DOHH2 (cell line): ENCODE measurements at regions not wholly inside any gene's neighbourhood (a gene's known extent, or its start where the extent isn't known, plus 50 kb on each side); places are given as distances from the start of the nearest gene placed in this dataset.

Source experiments
- EZH2phosphoT487 ChIP-seq: fragments of 200-600 bp; sonication (generic); IDR thresholded peaks from 2 replicates; pipeline ENCODE4 v1.6.1; 2017; ENCODE audit warnings: borderline replicate concordance, mild to moderate bottlenecking, antibody characterized with exemption, low read length, moderate library complexity, mixed read lengths
- TF ChIP-seq, protein P1 (sequence below): fragments of 200-600 bp; sonication (generic); IDR thresholded peaks from one replicate; pipeline ENCODE4 v1.5.1; 2014; ENCODE audit warnings: antibody characterized with exemption, mild to moderate bottlenecking, low read depth, low read length; ENCODE audit not compliant: poor library complexity, severe bottlenecking

DNA sequence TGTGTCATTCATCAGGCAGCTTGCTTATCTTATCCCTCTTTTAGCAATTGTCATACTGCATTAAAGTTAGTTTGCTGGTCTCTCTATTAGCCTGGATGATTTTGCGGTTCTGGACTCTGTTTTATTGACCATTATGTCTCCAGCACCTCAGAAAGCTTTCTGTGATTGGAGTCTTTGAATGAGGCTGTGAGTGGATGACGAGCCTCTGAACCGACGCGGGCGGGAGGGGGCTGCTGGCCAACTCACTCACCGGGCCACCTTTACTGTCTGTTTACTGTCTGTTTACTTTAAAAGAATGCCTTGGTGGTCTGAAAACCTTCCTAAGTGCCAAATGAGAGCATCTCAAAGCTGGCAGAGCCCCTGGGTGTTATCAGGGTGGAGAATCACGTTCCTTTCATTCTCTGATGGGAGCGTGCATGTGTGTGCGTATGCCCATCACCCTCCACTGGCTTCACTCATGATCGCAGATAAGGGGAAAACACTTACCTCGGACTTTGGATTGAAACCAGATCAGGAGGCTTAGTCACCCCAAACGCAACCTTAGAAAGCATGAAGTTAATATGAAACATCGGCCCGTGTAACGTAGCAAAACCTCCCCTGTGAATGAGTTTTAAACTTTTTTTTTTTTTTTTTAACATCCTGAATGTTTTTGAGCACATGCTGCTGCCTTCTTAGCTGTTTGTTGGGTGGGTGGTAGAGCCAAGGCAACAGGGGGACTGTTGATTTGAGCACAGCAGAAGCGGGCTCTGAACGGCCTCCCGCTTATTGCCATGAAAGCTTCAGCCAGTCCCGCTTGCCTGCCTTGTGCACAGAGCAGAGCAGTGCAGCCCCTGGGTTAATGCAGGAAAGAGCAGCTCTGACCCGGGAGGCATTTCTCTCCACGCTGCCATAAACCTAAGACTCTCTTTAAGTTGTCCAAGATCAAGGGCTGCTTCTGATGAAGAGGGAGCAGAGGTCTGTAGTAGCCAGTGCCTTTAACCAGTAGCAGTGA lies 173.6 kb downstream of the GADD45G start:
- TF ChIP-seq EZH2phosphoT487 = no peak
- TF ChIP-seq, protein P1, sequence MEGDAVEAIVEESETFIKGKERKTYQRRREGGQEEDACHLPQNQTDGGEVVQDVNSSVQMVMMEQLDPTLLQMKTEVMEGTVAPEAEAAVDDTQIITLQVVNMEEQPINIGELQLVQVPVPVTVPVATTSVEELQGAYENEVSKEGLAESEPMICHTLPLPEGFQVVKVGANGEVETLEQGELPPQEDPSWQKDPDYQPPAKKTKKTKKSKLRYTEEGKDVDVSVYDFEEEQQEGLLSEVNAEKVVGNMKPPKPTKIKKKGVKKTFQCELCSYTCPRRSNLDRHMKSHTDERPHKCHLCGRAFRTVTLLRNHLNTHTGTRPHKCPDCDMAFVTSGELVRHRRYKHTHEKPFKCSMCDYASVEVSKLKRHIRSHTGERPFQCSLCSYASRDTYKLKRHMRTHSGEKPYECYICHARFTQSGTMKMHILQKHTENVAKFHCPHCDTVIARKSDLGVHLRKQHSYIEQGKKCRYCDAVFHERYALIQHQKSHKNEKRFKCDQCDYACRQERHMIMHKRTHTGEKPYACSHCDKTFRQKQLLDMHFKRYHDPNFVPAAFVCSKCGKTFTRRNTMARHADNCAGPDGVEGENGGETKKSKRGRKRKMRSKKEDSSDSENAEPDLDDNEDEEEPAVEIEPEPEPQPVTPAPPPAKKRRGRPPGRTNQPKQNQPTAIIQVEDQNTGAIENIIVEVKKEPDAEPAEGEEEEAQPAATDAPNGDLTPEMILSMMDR = no peak
